Psoas muscle (tissue), 7 donors: ENCODE measurements at regions not wholly inside any gene's neighbourhood (a gene's known extent, or its start where the extent isn't known, plus 50 kb on each side); places are given as distances from the start of the nearest gene placed in this dataset.

ENCODE experiments used
- ATAC-seq, 4 donors: fragments of 200-7000 bp; cut with Tn5 transposase; one replicate each; pipeline ENCODE4 v1.9.1; 2020; ENCODE audit warnings: moderate library complexity in 3 of 4, mild to moderate bottlenecking in 2 of 4
- DNase-seq, 2 donors: peaks; one replicate each; pipeline ENCODE4 v3.0.0-alpha.2; 2020
- H3K27ac ChIP-seq: fragments of 200-600 bp; one replicate; pipeline ENCODE4 v1.8.0; 2022
- H3K27me3 ChIP-seq, 3 donors: fragments of 200-600 bp in 1 of 3; one replicate each; pipeline versions ENCODE4 v1.6.1 to v1.8.0; 2013 to 2022; ENCODE audit warnings: low read length in 2 of 3, mild to moderate bottlenecking in 2 of 3, moderate library complexity in 1 of 3; ENCODE audit not compliant: insufficient read depth in 3 of 3
- H3K36me3 ChIP-seq, 2 donors: fragments of 200-600 bp in 1 of 2; one replicate each; pipeline versions ENCODE4 v1.6.1 to v1.8.0; 2013 to 2022; ENCODE audit warnings: low read depth in 1 of 2, mild to moderate bottlenecking in 1 of 2, moderate library complexity in 1 of 2; ENCODE audit not compliant: insufficient read depth in 1 of 2
- H3K4me1 ChIP-seq: fragments of 200-600 bp; one replicate; pipeline ENCODE4 v1.8.0; 2022
- H3K4me3 ChIP-seq: fragments of 200-600 bp; one replicate; pipeline ENCODE4 v1.8.0; 2022; ENCODE audit warnings: mild to moderate bottlenecking
- H3K9me3 ChIP-seq: fragments of 200-600 bp; one replicate; pipeline ENCODE4 v1.8.0; 2022
- CTCF ChIP-seq: fragments of 200-600 bp; IDR thresholded peaks from one replicate; pipeline ENCODE4 v1.8.0; 2022; ENCODE audit warnings: antibody characterized with exemption
- WGBS, 3 donors: extraction: QIAGEN DNeasy Blood & Tissue Kit; methylation state at CpG; one replicate each; pipeline versions ENCODE4 v1.1.6 to v1.1.7; 2013; 5-methylcytosine and 5-hydroxymethylcytosine counted together
- intact Hi-C, 2 donors: fragments of 100-400 bp; cut with DNase I; formaldehyde crosslinking; loops; one replicate each; pipeline versions ENCODE4 v1.11.0 to v1.14.2; 2022
- donor health status: healthy with polysubstance abuse.
- donor health status: DM: no; HTN: no; CAD: no; lungs with moderate emphysema.
- donor health status: Bipolar disorder and iron deficiency.
- donor health status: healthy.
- donor health status: DM: yes; HTN: yes; CAD: no.
- donor health status: DM: no; HTN: no; CAD: no.
- donor health status: DM: yes; HTN: yes; CAD: no.

GRCh38 chr6:160927416-160927815, 64.2 kb upstream of the MAP3K4 start:
- intact Hi-C loops, result no loop called here
- 88 to 94% (median 94%) methylated on average over 2 of the region's 2 CpGs for WGBS, 3 donors
- Histone ChIP-seq H3K27ac (no peak overlapping the region), H3K4me3 (no peak overlapping the region), H3K27me3 (peaks cover 0 to 22% (median 1%) of the 10 kb centered on the region in 3 donors), H3K9me3 (no peaks in the 10 kb centered on the region), H3K4me1 (no peaks in the 10 kb centered on the region), H3K36me3 (no peaks in the 10 kb centered on the region)
- no peak for TF ChIP-seq CTCF
- ATAC-seq (no peak), DNase-seq (no peak)

GRCh38 chr6:160929361-160929760, 62.2 kb upstream of the MAP3K4 start:
- DNase-seq (no peak), ATAC-seq (no peak)
- no peak for TF ChIP-seq CTCF
- WGBS, 3 donors, result 71 to 87% (median 74%) methylated on average over 3 of the region's 3 CpGs
- Histone ChIP-seq H3K27ac (no peak overlapping the region), H3K4me3 (no peak overlapping the region), H3K9me3 (no peaks in the 10 kb centered on the region), H3K36me3 (no peaks in the 10 kb centered on the region), H3K27me3 (peaks cover 0 to 31% (median 1%) of the 10 kb centered on the region in 3 donors), H3K4me1 (no peaks in the 10 kb centered on the region)
- intact Hi-C loops, result loop anchor here in 1 of 2 donors (2.0 kb wide), 1 partner anchor 445 kb away; no protein-coding TSS in a partner anchor

- intact Hi-C loops, result loop anchor here (1.0 to 10.0 kb wide), 6 partner anchors 63 to 565 kb away; no protein-coding TSS in a partner anchor
- Histone ChIP-seq H3K27ac (no peak overlapping the region), H3K4me1 (no peaks in the 10 kb centered on the region), H3K4me3 (no peak overlapping the region), H3K36me3 (no peaks in the 10 kb centered on the region), H3K9me3 (no peaks in the 10 kb centered on the region), H3K27me3 (peaks cover 0 to 32% (median 1%) of the 10 kb centered on the region in 3 donors)
- no peak for DNase-seq
- TF ChIP-seq CTCF, result no peak
- no peak for ATAC-seq
- WGBS, 3 donors, result 58 to 67% (median 60%) methylated on average over 3 of the region's 3 CpGs
Observed at GRCh38 chr6:160929831-160930230, 61.7 kb upstream of the MAP3K4 start.

GRCh38 chr6:160930547-160931377, 60.8 kb upstream of the MAP3K4 start:
- Histone ChIP-seq H3K27me3 (peaks cover 0 to 32% (median 1%) of the 10 kb centered on the region in 3 donors), H3K36me3 (no peaks in the 10 kb centered on the region), H3K27ac (no peak overlapping the region), H3K4me3 (peak overlapping the region; percentile 54), H3K4me1 (no peaks in the 10 kb centered on the region), H3K9me3 (peaks cover 6% of the 10 kb centered on the region)
- intact Hi-C loops, result loop anchor here (1.0 to 10.0 kb wide), 5 partner anchors 62 to 564 kb away; no protein-coding TSS in a partner anchor
- WGBS, 3 donors, result 2 to 6% (median 3%) methylated on average over 19 to 50 of the region's 50 CpGs
- DNase-seq, result peak; percentile 76 to 82
- TF ChIP-seq CTCF, result peak; percentile 92
- ATAC-seq, result peak; percentile 90 to 99 (median 93)
